MCF 10A (cell line): ENCODE measurements at regions not wholly inside any gene's neighbourhood (a gene's known extent, or its start where the extent isn't known, plus 50 kb on each side); places are given as distances from the start of the nearest gene placed in this dataset.
A peak's percentile ranks its signal among the peaks of the same experiment; 100 is the strongest.

Source experiments
- BruUV-seq: library from RNA; stranded (reverse); fragments of 400-500 nt; replicated peaks from 2 replicates; lab custom pipeline; 2021; lab: Mats Ljungman, UMichigan
- CTCF ChIA-PET: fragments of 300-600 bp; sonication (Branson Sonifier 250); formaldehyde crosslinking; extraction: SDS; loops from one replicate; lab custom pipeline; 2021; ENCODE audit warnings: antibody characterized with exemption, inconsistent platforms; lab: Yijun Ruan, JAX
- POLR2A ChIA-PET: fragments of 300-600, 350-650 bp; sonication (Branson Sonifier 250); formaldehyde crosslinking; extraction: SDS; loops from one replicate; lab custom pipeline; 2020; ENCODE audit warnings: antibody characterized with exemption, inconsistent platforms; lab: Yijun Ruan, JAX
- DNase-seq: peaks from one replicate; pipeline ENCODE4 v3.0.0-alpha.2; 2018; ENCODE audit not compliant: unreplicated experiment
- H3K27ac Mint-ChIP-seq: one replicate; pipeline ENCODE4 v1.8.0; 2022; ENCODE audit warnings: mild to moderate bottlenecking, low read depth, mixed read lengths; ENCODE audit not compliant: unreplicated experiment
- H3K27me3 Mint-ChIP-seq: one replicate; pipeline ENCODE4 v1.8.0; 2022; ENCODE audit warnings: mixed read lengths; ENCODE audit not compliant: insufficient read depth, unreplicated experiment
- H3K36me3 Mint-ChIP-seq: one replicate; pipeline ENCODE4 v1.8.0; 2022; ENCODE audit warnings: mild to moderate bottlenecking, moderate library complexity, mixed read lengths; ENCODE audit not compliant: insufficient read depth, unreplicated experiment
- H3K4me1 Mint-ChIP-seq: one replicate; pipeline ENCODE4 v1.8.0; 2022; ENCODE audit warnings: mixed read lengths; ENCODE audit not compliant: insufficient read depth, unreplicated experiment
- H3K4me3 Mint-ChIP-seq: one replicate; pipeline ENCODE4 v1.8.0; 2022; ENCODE audit warnings: mild to moderate bottlenecking, moderate library complexity, mixed read lengths; ENCODE audit not compliant: unreplicated experiment
- H3K9me3 Mint-ChIP-seq: one replicate; pipeline ENCODE4 v1.8.0; 2022; ENCODE audit warnings: mixed read lengths; ENCODE audit not compliant: unreplicated experiment
- CTCF ChIP-seq: fragments of 200-600 bp; IDR thresholded peaks from one replicate; pipeline ENCODE4 v1.8.0; 2022; ENCODE audit warnings: antibody characterized with exemption, mild to moderate bottlenecking; ENCODE audit not compliant: unreplicated experiment
- intact Hi-C: fragments of 100-400 bp; cut with micrococcal nuclease; formaldehyde crosslinking; loops from 2 replicates; pipeline ENCODE4 v1.14.1; 2022

GRCh38 chr6:21800330-21800729, 206.8 kb downstream of the SOX4 start:
- Mint-ChIP-seq H3K4me3 (no peak overlapping the region), H3K4me1 (no peaks in the 10 kb centered on the region), H3K36me3 (no peaks in the 10 kb centered on the region), H3K9me3 (no peaks in the 10 kb centered on the region), H3K27ac (no peak overlapping the region), H3K27me3 (no peaks in the 10 kb centered on the region)
- intact Hi-C loops, result no loop called here
- no peak for DNase-seq
- no peak for TF ChIP-seq CTCF
- no TSS peak for BruUV-seq
- ChIA-PET CTCF (interaction anchor here (0.6 kb wide), 1 partner anchor 214 kb away, joined by 3 read pairs; no protein-coding TSS in a partner anchor), POLR2A (interaction anchor here (0.7 kb wide), 1 partner anchor 29 kb away, joined by 3 read pairs; no protein-coding TSS in a partner anchor)

GRCh38 chr6:21800948-21801438, 207.4 kb downstream of the SOX4 start:
- ChIA-PET CTCF (interaction anchor here (0.6 to 0.7 kb wide), 3 partner anchors 28 to 214 kb away, joined by 3 read pairs; no protein-coding TSS in a partner anchor), POLR2A (no interaction called here)
- BruUV-seq, result no TSS peak
- Mint-ChIP-seq H3K4me1 (no peaks in the 10 kb centered on the region), H3K27ac (no peak overlapping the region), H3K9me3 (no peaks in the 10 kb centered on the region), H3K4me3 (no peak overlapping the region), H3K36me3 (no peaks in the 10 kb centered on the region), H3K27me3 (no peaks in the 10 kb centered on the region)
- peak; percentile 62 for DNase-seq
- intact Hi-C loops, result no loop called here
- no peak for TF ChIP-seq CTCF

GRCh38 chr6:21801446-21802174, 208.1 kb downstream of the SOX4 start:
- POLR2A ChIA-PET, result interaction anchor here (0.7 kb wide), 1 partner anchor 204 kb away, joined by 3 read pairs; no protein-coding TSS in a partner anchor
- no peaks in the 10 kb centered on the region for H3K4me1 Mint-ChIP-seq
- H3K27ac Mint-ChIP-seq, result no peak overlapping the region
- no peaks in the 10 kb centered on the region for H3K27me3 Mint-ChIP-seq
- DNase-seq, result no peak
- H3K36me3 Mint-ChIP-seq, result no peaks in the 10 kb centered on the region
- TF ChIP-seq CTCF, result no peak
- no peak overlapping the region for H3K4me3 Mint-ChIP-seq
- intact Hi-C loops, result no loop called here
- H3K9me3 Mint-ChIP-seq, result no peaks in the 10 kb centered on the region
- BruUV-seq, result no TSS peak
- CTCF ChIA-PET, result interaction anchor here (0.6 to 0.7 kb wide), 2 partner anchors 27 to 40 kb away, joined by 3 read pairs; no protein-coding TSS in a partner anchor

GRCh38 chr6:21802175-21802822, 208.7 kb downstream of the SOX4 start:
- DNase-seq, result no peak
- H3K4me3 Mint-ChIP-seq, result no peak overlapping the region
- no TSS peak for BruUV-seq
- no peak overlapping the region for H3K27ac Mint-ChIP-seq
- no peaks in the 10 kb centered on the region for H3K9me3 Mint-ChIP-seq
- intact Hi-C loops, result no loop called here
- H3K27me3 Mint-ChIP-seq, result no peaks in the 10 kb centered on the region
- POLR2A ChIA-PET, result interaction anchor here (0.7 kb wide), 1 partner anchor 204 kb away, joined by 3 read pairs; no protein-coding TSS in a partner anchor
- TF ChIP-seq CTCF, result no peak
- no peaks in the 10 kb centered on the region for H3K36me3 Mint-ChIP-seq
- no peaks in the 10 kb centered on the region for H3K4me1 Mint-ChIP-seq
- CTCF ChIA-PET, result no interaction called here
